NOMO-1 treated with dmso at 0.1 percent for 144 hours (cell line): ENCODE measurements at regions not wholly inside any gene's neighbourhood (a gene's known extent, or its start where the extent isn't known, plus 50 kb on each side); places are given as distances from the start of the nearest gene placed in this dataset.
"Not testable (repeated sequence)": the region's sequence is repeated elsewhere in the genome, so short reads cannot be mapped to it uniquely, and the experiment has no call there.

Source experiments
- DNase-seq: peaks from one replicate; lab custom pipeline; 2025; ENCODE audit not compliant: unreplicated experiment; lab: John Stamatoyannopoulos, UW

DNA sequence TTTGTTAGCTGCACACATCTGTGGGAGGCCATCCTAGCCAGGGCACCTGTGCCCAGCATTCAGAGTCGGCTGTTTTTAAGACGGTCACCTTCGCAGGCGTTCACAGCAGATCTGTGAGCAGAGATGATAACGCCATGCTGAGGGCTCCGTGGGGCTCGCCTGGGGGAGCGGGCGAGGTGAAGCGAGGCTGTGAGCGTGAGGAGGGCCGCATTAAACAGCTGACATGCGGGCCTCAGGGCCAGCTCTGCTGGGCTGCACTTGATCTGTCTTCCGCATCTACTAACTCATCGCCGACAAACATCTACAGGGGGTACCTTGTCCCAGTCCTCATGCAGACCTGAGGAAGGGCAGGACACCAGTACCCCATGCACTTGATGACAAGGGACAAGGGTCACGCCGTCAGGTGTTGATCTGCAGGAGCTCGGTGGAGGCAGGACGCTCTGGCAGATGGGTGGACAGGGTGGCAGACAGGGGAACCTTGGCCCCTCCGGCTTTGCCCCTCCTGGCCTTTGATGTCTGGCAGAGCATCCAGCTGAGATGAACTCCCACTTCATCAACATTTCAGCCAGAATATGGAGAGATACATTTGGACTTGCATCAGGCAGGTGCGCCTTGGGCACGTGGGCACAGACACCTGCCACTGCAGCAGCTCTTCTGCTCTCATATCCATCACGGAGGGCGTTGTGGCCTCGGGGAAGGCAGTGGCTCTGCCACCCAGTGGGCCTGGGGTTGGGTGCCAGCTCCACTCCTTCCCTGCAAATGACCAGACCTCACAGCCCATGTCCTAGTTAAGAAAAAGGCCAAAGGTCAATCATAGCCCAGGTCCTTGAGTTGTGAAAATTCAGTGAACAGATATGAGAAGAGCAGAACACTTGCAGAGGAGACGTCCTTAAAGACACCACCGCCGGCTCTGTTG lies 822.9 kb downstream of the BRD1 start:
- no peak for DNase-seq

DNA sequence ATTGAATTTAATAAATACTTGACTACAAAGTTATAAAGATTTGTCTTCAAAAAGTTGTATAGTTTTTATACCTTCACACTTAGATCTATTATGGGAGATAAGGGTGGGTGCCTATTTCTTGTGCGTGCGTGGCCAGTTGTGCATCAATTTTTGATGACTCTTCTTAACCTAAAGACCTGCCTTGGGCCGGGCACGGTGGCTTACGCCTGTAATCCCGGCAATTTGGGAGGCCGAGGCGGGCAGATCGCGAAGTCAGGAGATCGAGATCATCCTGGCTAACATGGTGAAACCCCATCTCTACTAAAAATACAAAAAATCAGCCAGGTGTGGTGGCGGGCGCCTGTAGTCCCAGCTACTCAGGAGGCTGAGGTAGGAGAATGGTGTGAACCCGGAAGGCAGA lies 830.1 kb downstream of the BRD1 start:
- not testable (repeated sequence) for DNase-seq

DNA sequence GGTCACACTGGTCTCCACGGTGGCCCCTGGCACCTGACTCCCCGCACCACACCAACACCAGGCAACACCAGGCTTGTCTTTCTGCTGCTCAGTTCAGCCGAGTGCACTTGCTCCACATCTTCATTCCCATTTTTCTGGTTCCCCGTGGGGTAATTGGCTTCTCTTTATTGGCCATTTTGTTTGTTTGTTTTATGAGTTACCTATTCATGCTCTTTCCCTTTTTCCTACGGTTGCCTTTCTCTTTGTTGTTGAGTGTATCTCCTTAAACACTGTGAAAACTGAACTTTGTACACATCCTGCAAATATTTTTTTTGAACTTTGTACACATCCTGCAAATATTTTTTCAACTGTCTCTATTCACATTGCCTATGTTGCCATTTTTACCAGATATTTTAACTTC lies 834.0 kb downstream of the BRD1 start:
- no peak for DNase-seq

DNA sequence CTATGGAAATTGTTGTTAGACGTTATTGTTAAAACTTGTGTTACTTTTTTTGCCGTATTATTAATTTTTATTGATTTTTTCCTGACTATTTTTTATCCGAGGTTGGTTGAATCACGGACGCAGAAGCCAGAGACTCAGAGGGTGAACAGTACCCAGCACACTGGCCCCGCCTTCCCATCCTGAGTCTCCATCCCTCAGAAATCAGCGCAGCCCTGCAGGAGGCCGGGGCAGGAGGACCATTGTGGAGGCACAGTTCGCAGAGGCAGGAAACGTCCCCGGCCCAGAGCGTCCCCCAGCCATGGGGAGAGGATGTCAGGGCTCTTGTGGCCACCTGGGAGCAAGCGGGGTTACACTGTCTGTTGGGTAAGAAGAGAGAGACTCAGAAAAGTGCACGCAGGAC lies 843.0 kb downstream of the BRD1 start:
- no peak for DNase-seq

DNA sequence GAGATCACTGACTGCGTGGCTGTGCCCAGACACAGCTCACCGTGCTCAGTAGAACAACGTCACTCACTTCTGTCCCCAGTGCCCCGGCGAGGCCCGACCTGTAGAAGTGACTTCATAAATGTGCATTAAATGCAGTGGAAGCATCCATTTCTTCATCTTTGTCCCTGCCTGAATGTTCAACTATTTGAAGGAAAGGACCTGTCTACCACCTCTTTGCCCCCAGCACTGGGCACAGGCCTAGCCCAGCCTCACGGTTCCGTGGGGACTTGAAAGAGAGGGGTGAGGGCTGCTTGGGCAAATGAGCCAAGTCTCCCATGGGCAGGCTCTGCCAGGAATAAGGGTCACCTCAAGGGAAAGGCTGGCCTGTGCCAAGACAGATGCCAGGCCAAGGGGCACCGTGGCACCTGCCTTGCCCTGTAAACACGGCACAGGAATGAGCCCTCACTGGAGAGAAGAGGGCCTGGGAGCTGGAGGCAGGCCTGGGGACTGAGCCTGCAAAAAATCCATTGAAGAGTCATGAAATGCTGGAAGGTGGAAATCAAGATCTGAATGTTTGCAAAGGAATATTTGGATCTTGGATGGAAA lies 845.3 kb downstream of the BRD1 start:
- no peak for DNase-seq

- no peak for DNase-seq
These were observed 846.2 kb downstream of the BRD1 start for GRCh38 chr22:48981371-48982061.

DNA sequence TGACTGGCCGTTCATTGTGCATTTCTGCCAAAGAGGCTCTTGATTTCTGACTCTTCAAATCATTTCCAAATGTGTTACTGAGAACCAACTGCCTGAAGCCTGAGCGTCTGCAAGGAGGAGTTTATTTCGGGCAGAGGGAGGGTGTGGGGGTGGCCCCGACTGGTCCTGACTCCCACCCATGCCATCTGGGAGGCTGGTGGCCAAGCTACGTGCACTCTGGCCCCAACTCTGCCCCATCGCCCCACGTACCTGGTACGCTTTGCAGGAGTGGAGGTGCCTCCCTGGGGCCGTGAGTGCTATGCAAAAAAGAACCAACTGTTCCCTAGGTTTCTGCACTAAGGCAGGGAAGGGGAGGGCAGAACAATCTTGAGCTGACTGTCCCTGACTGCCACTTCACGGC lies 846.8 kb downstream of the BRD1 start:
- no peak for DNase-seq

GRCh38 chr22:48980409-48980808 lies 847.3 kb downstream of the BRD1 start:
- no peak for DNase-seq

DNA sequence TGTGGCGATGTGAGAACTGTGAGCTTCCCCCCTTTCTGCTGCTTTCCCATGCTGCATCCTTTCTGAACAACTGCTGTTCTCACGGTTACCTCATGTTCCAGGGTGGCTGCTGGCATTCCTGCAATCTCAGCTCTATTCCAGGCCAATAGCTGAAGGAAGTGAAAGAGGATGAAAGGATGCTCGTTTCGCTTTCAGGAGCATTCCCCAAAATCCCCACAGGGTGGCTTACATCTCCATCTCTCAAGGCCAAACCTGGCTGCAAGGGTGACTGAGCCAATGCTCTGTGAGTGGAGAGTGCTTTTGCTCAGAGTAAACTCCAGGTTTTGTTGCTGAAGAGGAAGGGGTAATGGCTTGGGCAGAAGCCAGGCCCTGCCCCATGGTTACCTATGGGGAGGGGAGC lies 848.2 kb downstream of the BRD1 start:
- no peak for DNase-seq

DNA sequence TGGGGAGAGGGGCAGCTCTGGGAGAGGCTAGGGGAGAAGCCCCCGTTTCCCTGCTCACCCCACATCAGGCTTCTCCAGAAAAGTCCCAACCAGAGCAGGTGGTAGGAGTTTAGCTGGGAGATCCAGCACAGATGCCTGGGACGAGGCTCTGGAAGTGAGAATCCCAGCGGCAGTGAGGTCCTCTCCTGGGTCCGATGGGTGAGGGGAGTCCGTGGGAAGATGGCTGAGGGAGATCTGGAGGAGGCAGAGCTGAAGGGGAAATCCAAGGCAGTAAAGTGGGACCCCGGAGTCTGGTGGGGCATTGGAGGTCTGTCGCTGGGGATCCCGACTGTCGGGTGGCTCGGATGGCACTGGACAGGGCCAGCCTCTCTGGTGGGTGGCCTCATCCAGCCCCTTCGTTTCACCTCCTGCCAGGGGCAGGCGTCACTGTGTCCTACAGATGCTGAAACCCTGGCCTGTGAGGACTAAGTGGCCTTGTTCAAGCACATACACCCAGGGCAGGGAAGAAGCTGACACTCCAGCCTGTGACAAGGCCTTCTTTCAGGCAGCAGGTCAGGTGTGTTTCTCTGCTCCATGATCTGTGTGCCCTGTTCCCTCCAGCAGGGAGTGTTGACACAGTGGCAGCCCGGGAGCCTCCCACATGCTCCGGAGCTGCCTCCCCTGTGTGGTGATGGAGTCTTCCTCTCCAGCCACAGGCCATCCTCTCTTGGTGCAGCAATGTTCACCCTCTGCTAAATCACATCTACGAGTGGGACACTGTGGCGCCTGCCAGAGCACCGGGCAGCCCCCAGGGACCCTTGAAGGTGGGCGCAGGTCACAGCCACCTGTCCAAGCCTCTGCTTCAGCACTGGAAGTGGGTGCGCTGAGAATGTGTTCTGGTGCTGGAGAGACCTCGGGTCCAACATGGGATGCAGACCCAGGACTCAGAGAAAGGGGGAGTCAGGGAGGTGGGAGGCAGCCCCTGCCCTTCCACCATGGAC lies 850.8 kb downstream of the BRD1 start:
- no peak for DNase-seq

DNA sequence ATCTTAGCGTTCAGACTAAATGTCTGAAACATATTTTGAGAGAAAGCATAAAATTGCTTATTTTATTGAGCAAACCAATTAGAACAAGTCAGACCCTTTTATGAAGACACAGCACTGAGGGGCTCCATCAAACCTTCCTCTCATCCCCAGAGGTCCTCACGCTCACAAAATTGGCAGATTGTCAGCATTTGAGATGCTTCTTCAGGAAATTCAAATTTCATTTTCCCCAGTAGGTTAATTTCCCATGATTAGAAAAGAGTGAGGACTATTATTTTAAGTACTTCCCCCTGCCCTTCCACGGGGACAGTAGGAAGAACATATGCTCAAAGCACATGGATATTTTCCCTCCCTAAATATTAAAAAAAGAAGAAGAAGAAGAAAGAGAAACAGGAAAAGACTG lies 851.8 kb downstream of the BRD1 start:
- DNase-seq, result no peak

- no peak for DNase-seq
These were observed 852.3 kb downstream of the BRD1 start for GRCh38 chr22:48975316-48975741.

DNA sequence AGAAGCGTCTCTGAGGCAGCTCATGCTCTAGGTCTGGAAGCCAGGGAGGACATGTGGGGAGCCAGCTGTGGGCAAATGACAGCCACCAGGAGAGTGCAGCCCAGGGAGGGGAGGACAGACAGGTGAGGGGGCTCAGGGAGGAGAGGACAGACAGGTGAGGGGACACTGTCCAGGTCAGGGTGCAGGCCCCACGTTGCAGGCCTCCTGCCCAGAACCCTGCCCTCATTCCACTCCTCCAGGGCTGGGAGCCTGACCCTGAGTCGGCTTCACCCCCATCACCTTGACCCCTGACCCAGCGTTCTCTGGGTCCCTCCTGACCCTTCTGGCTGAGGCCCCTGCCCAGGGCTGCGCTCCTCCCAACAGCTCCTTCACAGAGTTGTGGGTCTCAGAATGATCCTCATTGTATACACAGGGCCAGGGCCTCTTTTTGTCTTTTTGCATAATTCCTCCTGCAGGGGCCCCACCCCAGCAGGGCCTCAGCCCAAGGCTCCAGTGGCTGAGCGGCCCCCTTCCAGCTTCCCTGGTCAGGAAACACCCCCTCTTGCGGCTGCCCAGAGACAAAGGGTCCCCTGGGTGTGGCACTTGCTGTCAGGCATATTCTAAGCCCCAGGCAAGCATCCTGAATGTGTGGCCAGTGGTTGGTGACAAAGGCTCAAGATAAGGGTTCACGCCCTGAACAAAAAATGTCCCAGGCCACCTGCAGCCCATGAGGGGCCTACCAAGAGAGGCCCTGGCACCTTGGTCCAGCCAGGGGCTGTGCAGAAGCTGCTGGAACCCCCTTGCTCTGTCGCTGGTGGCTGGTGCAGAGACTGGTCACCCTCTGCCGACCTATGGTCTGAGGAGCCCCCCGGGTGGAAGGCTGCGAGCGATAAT lies 853.0 kb downstream of the BRD1 start:
- DNase-seq, result no peak

- no peak for DNase-seq
These were observed 854.0 kb downstream of the BRD1 start for GRCh38 chr22:48973694-48974041.

GRCh38 chr22:48972979-48973693 lies 854.5 kb downstream of the BRD1 start:
- DNase-seq, result no peak

DNA sequence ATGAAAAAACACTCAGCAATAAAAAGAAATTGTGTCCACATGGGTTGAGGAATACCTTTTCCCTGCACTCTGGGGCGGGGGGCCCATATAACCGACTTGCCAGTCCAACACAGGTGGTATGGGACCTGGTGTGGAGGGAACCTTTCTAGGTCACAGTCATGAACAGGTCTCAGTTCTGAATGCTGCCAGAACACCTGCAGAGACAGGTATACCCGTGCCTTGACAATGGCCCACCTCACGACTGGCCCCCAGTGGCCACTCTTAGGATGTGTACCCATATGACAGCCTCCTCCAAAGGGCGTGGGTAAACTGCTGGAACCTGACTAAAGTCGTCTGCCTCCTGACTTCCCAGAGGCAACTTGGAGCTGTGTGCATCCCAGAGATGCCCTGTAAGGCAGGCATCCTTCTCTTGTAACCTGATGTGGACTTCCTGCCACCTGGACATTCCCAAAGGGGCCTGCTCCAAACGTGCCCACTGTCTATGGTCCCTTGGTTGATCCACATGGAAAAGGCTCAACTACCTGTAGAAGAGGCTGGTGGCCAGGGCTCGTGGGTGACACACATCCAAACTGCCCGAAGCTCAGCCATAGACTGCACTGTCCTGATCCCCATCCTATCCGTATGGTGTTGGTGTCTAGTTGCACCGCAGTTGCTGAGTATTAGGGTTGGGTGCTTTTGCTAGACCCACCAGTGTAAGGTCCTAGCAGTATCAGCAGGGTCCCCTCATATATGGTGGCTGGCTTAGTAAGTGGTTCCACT lies 859.3 kb downstream of the BRD1 start:
- DNase-seq, result no peak

DNA sequence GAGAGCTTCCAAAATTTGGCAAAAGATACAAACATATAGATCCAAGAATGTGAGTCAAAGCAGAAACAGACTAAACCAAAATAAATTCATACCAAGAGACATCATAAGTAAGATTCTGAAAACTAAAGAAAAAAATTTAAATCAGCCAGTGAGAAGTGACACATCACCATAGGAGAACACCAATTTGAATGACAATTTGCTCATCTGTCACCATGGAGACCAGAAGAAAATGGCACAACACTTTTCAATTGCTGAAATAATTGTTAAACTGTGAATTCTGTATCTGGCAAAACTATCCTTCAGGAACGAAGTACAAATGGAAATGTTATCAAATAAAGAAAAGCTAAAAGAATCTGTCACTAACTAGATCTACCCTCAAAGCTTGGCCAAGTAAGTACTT lies 864.3 kb downstream of the BRD1 start:
- DNase-seq, result no peak

DNA sequence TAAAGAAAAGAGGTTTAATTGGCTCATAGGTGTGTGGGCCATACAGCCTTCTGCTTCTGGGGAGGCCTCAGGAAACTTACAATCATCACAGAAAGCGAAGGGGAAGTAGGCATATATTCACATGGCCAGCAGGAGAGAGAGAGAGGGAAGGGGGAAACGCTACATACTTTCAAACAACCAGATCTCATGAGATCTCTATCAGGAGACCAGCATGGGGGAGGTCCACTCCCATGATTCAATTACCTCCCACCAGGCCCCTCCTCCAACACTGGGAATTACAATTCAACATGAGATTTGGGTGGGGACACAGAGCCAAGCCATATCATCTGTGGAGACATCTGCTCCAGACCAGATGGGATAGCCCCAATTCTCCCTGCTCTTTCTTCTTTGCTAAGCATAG lies 866.0 kb downstream of the BRD1 start:
- DNase-seq, result no peak
